GOT3 (cell line): ENCODE measurements at regions not wholly inside any gene's neighbourhood (a gene's known extent, or its start where the extent isn't known, plus 50 kb on each side); places are given as distances from the start of the nearest gene placed in this dataset.
"Not testable (repeated sequence)": the region's sequence is repeated elsewhere in the genome, so short reads cannot be mapped to it uniquely, and the experiment has no call there.

Source experiments
- DNase-seq: peaks from one replicate; lab custom pipeline; 2025; ENCODE audit warnings: mixed read lengths; lab: John Stamatoyannopoulos, UW

GRCh38 chr1:234843946-234844345, 234.0 kb upstream of the IRF2BP2 start:
- no peak for DNase-seq

DNA sequence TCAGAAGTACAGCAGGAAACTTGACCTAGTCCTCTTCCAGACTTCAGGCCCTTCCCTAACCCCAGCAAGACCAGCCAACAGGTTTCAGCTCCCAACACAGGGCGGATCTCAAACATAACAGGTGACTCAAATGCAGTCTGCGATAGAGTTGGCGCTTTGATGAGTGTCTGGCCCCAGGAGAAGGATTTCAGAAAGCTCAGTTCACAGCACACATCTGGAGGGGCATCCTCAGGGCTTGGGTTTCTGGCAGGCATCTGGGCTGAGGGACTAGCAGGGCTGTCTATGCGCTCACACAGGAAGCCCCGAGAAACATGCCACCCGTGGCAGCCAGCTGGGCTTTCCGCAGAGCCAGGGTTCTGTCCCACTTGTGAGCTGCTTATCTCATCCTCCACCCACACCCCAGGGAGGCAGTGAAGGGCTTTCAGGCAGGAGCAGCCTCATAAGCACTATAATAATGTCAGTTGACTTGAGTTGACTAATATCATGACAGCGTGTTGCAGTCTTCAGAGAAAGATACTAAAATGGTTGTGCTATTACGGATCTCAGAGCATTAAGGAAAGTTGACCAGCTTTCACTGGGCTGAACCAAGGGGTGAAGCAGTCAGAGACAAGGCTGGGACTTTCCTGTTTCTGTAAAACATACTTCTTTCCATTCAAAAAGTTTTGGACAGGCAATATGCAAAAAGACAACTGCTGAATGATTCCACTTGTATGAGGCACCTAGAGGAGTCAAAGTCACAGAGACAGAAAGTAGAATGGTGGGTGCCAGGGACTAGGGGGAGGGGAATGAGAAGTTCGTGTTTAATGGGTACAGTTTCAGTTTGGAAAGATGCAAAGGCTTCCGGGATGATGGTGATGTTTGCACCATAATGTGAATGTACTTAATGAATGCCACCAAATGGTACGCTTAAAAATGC, 233.0 kb upstream of the IRF2BP2 start:
- no peak for DNase-seq

DNA sequence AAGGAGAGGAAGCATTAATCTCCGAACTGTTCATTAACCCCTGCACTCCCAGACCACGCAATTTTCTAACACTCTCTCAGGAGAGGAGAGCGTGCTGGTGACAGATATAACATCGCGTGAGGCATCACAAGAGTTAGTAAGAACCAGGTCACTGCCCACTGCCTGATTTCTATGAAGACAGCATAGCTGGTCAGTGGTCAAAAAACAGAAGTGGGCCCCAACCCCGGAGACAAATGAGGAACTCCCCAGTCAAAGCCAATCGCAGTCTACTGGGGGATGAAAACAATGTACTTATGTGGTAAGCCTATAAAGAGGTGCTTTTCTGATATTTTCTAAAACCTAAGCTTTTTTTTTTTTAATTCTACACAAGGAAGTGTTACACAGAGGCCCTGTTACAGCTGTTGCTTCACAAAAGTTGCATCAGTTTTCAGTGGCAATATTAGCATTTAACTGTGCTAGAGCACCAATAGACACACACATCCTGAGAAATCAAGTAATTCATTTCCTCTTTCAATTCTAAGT, 231.8 kb upstream of the IRF2BP2 start:
- no peak for DNase-seq

- DNase-seq, result no peak
Measured at GRCh38 chr1:234841281-234841680, 231.3 kb upstream of the IRF2BP2 start.

GRCh38 chr1:234840843-234841242, 230.9 kb upstream of the IRF2BP2 start:
- no peak for DNase-seq

GRCh38 chr1:234840253-234840652, 230.3 kb upstream of the IRF2BP2 start:
- no peak for DNase-seq

- no peak for DNase-seq
Measured at GRCh38 chr1:234839663-234840062, 229.7 kb upstream of the IRF2BP2 start.

GRCh38 chr1:234838820-234839219, 228.8 kb upstream of the IRF2BP2 start:
- no peak for DNase-seq

- no peak for DNase-seq
Measured at GRCh38 chr1:234838182-234838581, 228.2 kb upstream of the IRF2BP2 start.

DNA sequence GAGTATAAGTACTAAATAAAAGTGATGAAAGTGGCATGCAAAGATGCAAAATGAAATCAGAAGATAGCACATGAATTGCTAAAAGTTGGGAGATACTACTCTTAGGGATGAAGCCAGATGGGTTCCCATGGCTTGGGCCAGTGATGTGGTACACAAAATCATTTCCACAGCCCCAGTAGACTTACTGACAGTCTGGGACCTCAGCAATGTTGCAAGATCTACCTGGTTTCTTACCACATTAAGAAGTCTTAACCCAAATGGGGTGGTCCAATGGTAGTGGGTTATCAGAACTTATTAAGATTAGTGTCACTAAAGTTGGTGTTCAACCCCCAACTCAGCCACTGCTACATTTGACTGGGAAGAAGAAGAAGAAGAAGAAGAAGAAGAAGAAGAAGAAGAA, 227.7 kb upstream of the IRF2BP2 start:
- DNase-seq, result no peak

GRCh38 chr1:234836776-234837357, 226.9 kb upstream of the IRF2BP2 start:
- no peak for DNase-seq

DNA sequence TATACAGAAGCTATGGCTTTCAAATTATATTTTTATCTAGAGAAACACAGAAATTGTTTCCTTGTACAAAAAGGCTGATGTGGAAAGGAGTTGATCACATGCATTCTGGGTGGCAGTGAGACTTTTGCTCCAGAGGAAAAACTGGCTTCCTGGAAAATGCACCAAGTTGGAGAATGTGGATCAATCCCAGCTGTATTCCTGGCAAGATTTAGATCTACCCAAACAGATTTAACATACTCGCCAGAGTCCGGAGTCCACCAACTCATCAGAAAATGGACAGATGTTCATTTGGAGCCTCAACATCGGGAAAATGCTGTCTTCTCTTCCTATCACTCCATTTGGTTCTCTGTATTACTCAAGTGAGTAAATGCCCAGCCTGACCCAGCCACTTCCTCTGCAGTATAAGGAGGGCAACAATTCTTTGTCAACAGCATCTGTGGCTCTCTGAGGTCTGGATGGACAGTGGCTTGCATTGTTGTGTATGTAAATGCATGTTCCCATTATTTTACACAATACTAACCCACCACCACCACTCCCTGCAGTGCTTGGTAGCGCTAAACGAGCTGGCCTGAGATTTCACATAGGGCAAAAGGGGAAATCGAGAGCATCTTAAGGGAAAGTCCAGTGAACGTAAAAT, 226.2 kb upstream of the IRF2BP2 start:
- no peak for DNase-seq

DNA sequence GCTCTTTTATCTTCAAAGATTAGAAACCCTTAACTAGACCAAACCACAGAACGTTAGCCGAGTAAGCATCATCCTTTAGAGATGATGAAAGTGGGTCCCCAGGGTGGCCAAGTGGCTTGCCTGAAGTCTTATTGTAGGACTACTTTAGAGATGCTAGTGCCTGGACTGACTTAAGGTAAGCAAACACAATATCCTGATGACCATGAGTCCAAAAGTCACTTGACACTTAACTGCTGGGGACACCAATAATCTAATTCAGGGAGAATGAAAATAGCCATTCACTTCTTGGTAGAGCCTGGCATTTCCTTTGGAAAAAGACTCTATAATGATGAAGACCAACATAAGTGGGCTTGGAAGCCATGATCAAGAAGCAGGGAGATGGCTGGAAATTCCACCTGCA, 225.3 kb upstream of the IRF2BP2 start:
- DNase-seq, result no peak

DNA sequence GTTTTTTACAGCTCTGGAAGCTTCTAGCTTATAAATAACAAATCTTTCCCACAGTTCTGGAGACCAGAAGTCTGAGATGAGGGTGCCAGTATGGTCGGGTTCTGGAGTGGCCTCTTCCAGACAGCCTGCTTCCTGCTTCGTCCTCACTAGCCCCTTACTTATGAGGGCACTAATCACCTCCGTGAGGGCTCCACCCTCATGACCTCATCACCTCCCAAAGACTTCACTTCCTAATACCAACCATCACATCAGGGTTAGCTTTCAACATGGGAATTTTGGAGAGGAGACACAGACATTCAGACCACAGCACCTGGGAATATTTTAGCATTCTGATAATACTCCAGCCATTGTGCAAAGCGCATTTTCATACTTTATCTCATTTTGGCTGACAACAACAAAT, 223.7 kb upstream of the IRF2BP2 start:
- no peak for DNase-seq

- no peak for DNase-seq
Measured at GRCh38 chr1:234833118-234833517, 223.1 kb upstream of the IRF2BP2 start.

DNA sequence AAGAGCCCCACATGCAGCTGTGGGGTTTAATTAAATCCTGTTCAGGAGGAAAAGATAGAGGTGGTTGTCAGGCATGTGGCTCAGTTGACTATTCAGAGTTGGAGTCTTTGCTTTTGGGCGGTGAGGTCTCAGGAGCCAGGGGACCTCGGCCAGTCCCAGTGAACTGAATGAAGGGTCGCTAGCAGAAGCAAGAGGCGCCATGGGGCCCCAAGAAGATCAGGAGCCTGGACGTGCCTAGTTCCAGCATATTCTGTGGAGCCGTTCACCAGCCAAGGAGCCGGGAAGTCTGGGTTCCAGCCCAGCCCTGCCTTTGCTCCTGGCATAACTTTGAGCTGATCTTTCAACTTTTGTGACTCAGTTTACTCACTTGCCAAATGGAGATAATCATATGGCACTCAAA, 217.7 kb upstream of the IRF2BP2 start:
- no peak for DNase-seq

DNA sequence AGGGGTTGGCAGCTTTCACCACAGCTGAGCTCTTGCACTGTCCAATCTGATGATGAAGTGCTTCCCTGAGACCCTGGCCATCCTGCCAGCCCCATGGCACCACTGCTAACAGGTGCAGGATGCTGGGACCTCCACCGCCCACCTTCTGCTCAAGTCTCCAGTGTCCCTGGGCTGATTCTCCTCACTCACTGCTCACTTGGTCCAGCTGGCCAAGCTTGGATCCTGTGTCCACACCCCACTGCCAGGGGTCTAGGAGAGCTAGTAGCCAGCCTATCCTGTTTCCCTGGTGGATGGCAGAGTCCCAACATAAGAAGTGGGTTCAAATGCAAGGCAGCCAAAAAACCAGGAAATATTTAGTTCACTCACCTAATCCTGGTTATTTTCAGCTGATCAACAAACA, 217.2 kb upstream of the IRF2BP2 start:
- no peak for DNase-seq

DNA sequence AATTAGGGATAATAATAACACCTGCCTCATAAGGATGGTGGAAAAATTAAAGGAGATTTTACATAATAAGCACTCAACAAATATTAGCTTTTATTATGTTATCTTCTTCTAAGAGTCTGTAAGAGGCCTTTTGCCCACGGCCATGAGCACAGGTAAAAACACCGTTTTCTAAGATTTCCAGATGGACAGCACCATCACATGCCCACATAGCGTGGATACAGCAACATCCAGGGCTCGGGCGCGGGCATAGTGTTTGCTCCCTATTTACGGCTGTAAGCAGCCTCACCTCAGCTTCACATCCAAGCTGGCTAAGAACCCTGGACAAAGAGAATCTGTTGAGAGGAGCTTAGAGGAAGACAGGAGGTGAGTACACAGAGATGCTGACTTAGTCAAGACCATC, 216.4 kb upstream of the IRF2BP2 start:
- no peak for DNase-seq

DNA sequence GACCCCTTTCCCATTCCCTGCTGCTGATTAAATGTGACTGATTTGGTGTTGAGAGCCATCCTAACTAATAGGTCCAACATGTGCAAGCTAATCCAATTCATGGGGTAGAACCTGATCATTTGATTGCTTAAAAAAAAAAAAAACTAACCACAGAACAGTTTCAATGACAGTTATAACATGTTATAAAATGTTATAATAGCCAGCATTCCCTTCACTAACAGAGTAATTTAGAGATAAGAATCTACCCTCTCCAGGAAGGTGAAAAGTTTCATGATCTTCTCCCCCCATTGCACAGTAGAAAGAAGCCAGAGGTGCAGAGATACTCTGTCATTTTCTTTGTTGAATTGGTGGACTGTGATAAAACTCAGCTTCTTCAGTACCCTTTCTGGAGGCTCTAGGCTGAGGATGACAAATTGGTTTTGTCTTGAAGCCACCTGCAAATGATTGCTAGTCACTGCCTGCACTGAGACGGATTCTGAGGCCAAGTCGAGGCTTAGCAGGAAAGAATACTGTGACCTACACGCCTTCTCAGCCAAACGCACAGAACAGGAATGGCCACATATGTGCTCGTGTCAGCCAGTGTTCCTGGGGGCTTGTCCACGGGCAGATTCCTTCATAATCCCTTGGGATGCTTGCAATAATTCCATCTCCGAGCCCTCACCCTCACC, 215.7 kb upstream of the IRF2BP2 start:
- DNase-seq, result no peak

GRCh38 chr1:234824836-234825235, 214.9 kb upstream of the IRF2BP2 start:
- not testable (repeated sequence) for DNase-seq

DNA sequence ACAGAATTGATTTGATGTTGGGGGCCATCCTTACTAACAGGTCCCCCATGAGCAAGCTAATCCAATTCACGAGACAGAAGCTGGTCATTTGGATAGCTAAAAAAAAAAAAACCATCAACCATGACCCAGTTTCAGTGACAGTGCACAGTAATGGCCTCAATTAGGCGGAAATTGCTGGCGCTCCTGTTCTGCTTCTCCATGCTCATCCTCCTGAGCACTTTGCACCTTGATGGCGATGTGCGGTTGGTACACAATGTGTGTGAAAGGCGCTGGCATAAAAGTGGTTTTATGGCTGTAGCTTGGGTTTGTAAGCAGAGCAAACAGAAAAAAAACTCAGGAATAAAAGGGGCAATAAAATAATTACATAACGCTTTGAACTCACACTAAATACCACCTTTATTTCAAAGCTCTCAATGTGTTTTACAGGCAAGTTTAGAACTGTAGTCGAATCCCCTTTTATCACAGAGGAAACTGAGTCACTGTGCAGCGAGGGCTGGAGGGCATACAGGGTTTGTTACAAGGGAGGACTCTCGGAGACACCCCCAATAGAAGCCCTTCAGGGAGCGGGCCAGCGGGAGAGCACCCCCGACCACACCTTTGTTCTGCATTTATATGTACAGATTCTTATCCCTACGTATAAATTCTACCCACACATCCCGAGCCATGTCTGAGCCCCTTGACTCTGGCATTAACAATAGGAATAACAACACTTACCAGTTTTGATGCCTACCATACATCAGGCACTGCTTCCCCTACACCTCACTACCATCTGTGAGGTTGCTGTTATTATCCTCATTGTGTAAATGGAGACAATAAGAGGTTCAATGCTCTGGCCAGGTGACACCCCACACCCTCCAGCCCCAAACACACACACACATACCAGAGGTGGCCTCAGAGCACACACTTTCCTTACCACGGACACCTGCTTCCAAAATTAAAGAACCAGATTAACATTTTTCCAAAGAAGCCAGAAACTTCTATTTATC, 213.5 kb upstream of the IRF2BP2 start:
- no peak for DNase-seq
